ENCODE measurements at regions not wholly inside any gene's neighbourhood (a gene's known extent, or its start where the extent isn't known, plus 50 kb on each side); places are given as distances from the start of the nearest gene placed in this dataset.

- CTCF ChIA-PET: no interaction called here
- Mint-ChIP-seq H3K36me3 (ENCODE audit: insufficient read depth, unreplicated experiment) (no peaks in the 10 kb centered on the region), H3K4me1 (ENCODE audit: low read depth, unreplicated experiment) (peaks cover 21% of the 10 kb centered on the region), H3K27me3 (ENCODE audit: unreplicated experiment) (no peaks in the 10 kb centered on the region), H3K9me3 (ENCODE audit: low read depth, unreplicated experiment) (peaks cover 4% of the 10 kb centered on the region), H3K4me3 (ENCODE audit: low read depth, unreplicated experiment) (no peak overlapping the region), H3K27ac (ENCODE audit: unreplicated experiment) (no peak overlapping the region)
- TF ChIP-seq CTCF (IDR thresholded peaks at IDR 0.05; ENCODE audit: unreplicated experiment): no peak
- intact Hi-C loops (cut with micrococcal nuclease; ENCODE audit: unreplicated experiment): no loop called here
- no TSS peak for BruUV-seq (replicated peaks)
- no peak for DNase-seq
Measured at GRCh38 chr5:67966712-67967111, 248.8 kb upstream of the PIK3R1 start.

GRCh38 chr5:67964619-67965018, 250.9 kb upstream of the PIK3R1 start:
- CTCF ChIA-PET: interaction anchor here (0.6 to 0.7 kb wide), 2 partner anchors 57 to 307 kb away, joined by 3 read pairs; no protein-coding TSS in a partner anchor
- H3K4me3 Mint-ChIP-seq (ENCODE audit: low read depth, unreplicated experiment): peak overlapping the region; percentile 47
- H3K36me3 Mint-ChIP-seq (ENCODE audit: insufficient read depth, unreplicated experiment): no peaks in the 10 kb centered on the region
- H3K4me1 Mint-ChIP-seq (ENCODE audit: low read depth, unreplicated experiment): peaks cover 21% of the 10 kb centered on the region
- BruUV-seq (replicated peaks): no TSS peak
- no peaks in the 10 kb centered on the region for H3K27me3 Mint-ChIP-seq (ENCODE audit: unreplicated experiment)
- TF ChIP-seq CTCF (IDR thresholded peaks at IDR 0.05; ENCODE audit: unreplicated experiment): no peak
- peaks cover 1% of the 10 kb centered on the region for H3K9me3 Mint-ChIP-seq (ENCODE audit: low read depth, unreplicated experiment)
- H3K27ac Mint-ChIP-seq (ENCODE audit: unreplicated experiment): peak overlapping the region; percentile 50
- no peak for DNase-seq
- intact Hi-C loops (cut with micrococcal nuclease; ENCODE audit: unreplicated experiment): no loop called here

GRCh38 chr5:67963789-67964519, 251.6 kb upstream of the PIK3R1 start:
- no TSS peak for BruUV-seq (replicated peaks)
- Mint-ChIP-seq H3K27ac (ENCODE audit: unreplicated experiment) (peak overlapping the region; percentile 50), H3K9me3 (ENCODE audit: low read depth, unreplicated experiment) (no peaks in the 10 kb centered on the region), H3K27me3 (ENCODE audit: unreplicated experiment) (no peaks in the 10 kb centered on the region), H3K4me3 (ENCODE audit: low read depth, unreplicated experiment) (peak overlapping the region; percentile 47), H3K36me3 (ENCODE audit: insufficient read depth, unreplicated experiment) (no peaks in the 10 kb centered on the region), H3K4me1 (ENCODE audit: low read depth, unreplicated experiment) (peaks cover 21% of the 10 kb centered on the region)
- peak; percentile 32 for DNase-seq
- intact Hi-C loops (cut with micrococcal nuclease; ENCODE audit: unreplicated experiment): no loop called here
- TF ChIP-seq CTCF (IDR thresholded peaks at IDR 0.05; ENCODE audit: unreplicated experiment): no peak
- CTCF ChIA-PET: interaction anchor here (0.6 to 0.7 kb wide), 2 partner anchors 56 to 307 kb away, joined by 3 read pairs; no protein-coding TSS in a partner anchor

- H3K27ac Mint-ChIP-seq (ENCODE audit: unreplicated experiment): no peak overlapping the region
- intact Hi-C loops (cut with micrococcal nuclease; ENCODE audit: unreplicated experiment): no loop called here
- H3K4me1 Mint-ChIP-seq (ENCODE audit: low read depth, unreplicated experiment): peaks cover 28% of the 10 kb centered on the region
- H3K27me3 Mint-ChIP-seq (ENCODE audit: unreplicated experiment): no peaks in the 10 kb centered on the region
- CTCF ChIA-PET: no interaction called here
- H3K4me3 Mint-ChIP-seq (ENCODE audit: low read depth, unreplicated experiment): no peak overlapping the region
- no peak for TF ChIP-seq CTCF (IDR thresholded peaks at IDR 0.05; ENCODE audit: unreplicated experiment)
- BruUV-seq (replicated peaks): no TSS peak
- no peak for DNase-seq
- H3K9me3 Mint-ChIP-seq (ENCODE audit: low read depth, unreplicated experiment): peaks cover 3% of the 10 kb centered on the region
- no peaks in the 10 kb centered on the region for H3K36me3 Mint-ChIP-seq (ENCODE audit: insufficient read depth, unreplicated experiment)
Measured at GRCh38 chr5:67960939-67961338, 254.6 kb upstream of the PIK3R1 start.
